Chondrocyte (in vitro differentiated cells): ENCODE measurements at regions not wholly inside any gene's neighbourhood (a gene's known extent, or its start where the extent isn't known, plus 50 kb on each side); places are given as distances from the start of the nearest gene placed in this dataset.

Experiments used
- DNase-seq: peaks from one replicate; pipeline ENCODE4 v3.0.0; 2021; ENCODE audit warnings: mixed read lengths, low spot score
- H3K27ac Mint-ChIP-seq: one replicate; pipeline ENCODE4 v1.8.0; 2021; ENCODE audit warnings: mild to moderate bottlenecking, moderate library complexity, mixed read lengths; ENCODE audit not compliant: unreplicated experiment
- H3K27me3 Mint-ChIP-seq: 2 replicates; pipeline ENCODE4 v1.8.0; 2021; ENCODE audit warnings: low read depth, mixed read lengths
- H3K36me3 Mint-ChIP-seq: 2 replicates; pipeline ENCODE4 v1.8.0; 2021; ENCODE audit warnings: low read depth, mixed read lengths
- H3K4me1 Mint-ChIP-seq: 2 replicates; pipeline ENCODE4 v1.8.0; 2021; ENCODE audit warnings: low read depth, mild to moderate bottlenecking, mixed read lengths
- H3K4me3 Mint-ChIP-seq: one replicate; pipeline ENCODE4 v1.8.0; 2021; ENCODE audit warnings: mild to moderate bottlenecking, moderate library complexity, mixed read lengths; ENCODE audit not compliant: unreplicated experiment
- H3K9me3 Mint-ChIP-seq: 2 replicates; pipeline ENCODE4 v1.8.0; 2021; ENCODE audit warnings: low read depth, mixed read lengths
- TF ChIP-seq, protein P1 (sequence below): fragments of 200-600 bp; sonication (generic); IDR thresholded peaks from 2 replicates; pipeline ENCODE4 v1.5.0; 2021; ENCODE audit warnings: antibody characterized with exemption, mild to moderate bottlenecking, moderate library complexity

DNA sequence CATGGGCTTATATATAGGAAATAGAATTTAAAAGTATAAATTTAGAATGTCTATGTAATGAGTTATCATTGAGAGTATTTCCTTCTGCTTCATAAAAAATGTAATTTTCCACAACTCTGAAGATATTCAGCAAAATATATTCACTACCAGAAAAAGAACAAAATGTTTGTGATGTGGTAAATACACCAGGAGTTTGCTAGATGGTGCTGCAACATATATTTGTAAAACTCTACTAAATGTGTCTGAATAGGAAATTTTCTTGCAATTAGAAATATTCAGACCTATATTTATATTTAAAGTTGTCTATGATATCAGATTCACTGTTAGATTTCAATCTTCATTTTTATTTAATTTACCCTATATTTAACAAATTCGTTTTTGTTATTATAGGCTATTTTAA lies 201.1 kb downstream of the PPP1R3A start:
- H3K4me3 Mint-ChIP-seq: no peak overlapping the region
- H3K4me1 Mint-ChIP-seq: peaks cover 7% of the 10 kb centered on the region
- peaks cover 13% of the 10 kb centered on the region for H3K27me3 Mint-ChIP-seq
- no peak overlapping the region for H3K27ac Mint-ChIP-seq
- no peaks in the 10 kb centered on the region for H3K9me3 Mint-ChIP-seq
- H3K36me3 Mint-ChIP-seq: no peaks in the 10 kb centered on the region
- TF ChIP-seq, protein P1, sequence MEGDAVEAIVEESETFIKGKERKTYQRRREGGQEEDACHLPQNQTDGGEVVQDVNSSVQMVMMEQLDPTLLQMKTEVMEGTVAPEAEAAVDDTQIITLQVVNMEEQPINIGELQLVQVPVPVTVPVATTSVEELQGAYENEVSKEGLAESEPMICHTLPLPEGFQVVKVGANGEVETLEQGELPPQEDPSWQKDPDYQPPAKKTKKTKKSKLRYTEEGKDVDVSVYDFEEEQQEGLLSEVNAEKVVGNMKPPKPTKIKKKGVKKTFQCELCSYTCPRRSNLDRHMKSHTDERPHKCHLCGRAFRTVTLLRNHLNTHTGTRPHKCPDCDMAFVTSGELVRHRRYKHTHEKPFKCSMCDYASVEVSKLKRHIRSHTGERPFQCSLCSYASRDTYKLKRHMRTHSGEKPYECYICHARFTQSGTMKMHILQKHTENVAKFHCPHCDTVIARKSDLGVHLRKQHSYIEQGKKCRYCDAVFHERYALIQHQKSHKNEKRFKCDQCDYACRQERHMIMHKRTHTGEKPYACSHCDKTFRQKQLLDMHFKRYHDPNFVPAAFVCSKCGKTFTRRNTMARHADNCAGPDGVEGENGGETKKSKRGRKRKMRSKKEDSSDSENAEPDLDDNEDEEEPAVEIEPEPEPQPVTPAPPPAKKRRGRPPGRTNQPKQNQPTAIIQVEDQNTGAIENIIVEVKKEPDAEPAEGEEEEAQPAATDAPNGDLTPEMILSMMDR: peak; percentile 53
- no peak for DNase-seq

DNA sequence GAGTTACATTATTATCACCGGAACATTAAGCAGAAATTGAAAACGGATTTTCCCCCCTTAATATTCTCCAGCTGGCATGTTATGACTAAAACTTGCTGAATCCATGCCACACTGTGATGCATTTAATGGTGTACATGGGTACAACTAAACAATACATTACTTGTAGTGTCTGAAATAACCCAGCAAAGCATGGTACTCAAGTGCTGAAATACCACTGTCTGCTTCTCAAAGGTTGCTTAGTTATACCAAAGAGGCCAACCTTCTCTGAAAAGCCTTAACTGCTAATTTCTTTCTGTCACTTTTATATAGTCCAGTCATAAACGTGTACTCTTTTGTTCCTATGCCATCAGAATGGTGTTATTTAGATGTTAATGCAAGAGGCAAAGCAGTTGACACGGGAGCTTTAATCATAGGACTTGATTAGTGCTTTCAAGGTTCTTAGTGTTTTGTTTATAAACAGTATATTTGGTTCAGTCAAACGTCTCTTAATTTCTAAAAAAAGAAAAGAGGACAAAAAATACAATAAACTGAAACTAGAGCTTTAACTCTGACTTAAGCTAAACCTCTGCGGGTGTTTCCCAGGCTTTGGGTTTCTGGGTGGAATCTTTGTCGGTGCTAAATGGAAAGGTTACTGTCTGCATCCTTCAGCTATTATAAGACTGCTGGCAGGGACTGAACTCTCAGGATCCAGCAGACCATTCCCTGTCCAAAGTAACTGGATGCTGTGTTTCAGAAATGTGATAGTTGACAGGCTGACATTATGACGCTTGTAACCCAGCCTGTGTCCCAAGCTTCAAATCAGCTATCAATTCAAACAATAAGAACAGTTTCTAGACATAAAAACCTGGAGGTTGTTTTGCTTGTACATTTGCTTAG lies 202.6 kb downstream of the PPP1R3A start:
- Mint-ChIP-seq H3K27me3 (peaks cover 8% of the 10 kb centered on the region), H3K36me3 (peaks cover 3% of the 10 kb centered on the region), H3K9me3 (peaks cover 8% of the 10 kb centered on the region), H3K4me3 (no peak overlapping the region), H3K4me1 (peaks cover 7% of the 10 kb centered on the region), H3K27ac (no peak overlapping the region)
- TF ChIP-seq, protein P1: no peak
- DNase-seq: no peak

DNA sequence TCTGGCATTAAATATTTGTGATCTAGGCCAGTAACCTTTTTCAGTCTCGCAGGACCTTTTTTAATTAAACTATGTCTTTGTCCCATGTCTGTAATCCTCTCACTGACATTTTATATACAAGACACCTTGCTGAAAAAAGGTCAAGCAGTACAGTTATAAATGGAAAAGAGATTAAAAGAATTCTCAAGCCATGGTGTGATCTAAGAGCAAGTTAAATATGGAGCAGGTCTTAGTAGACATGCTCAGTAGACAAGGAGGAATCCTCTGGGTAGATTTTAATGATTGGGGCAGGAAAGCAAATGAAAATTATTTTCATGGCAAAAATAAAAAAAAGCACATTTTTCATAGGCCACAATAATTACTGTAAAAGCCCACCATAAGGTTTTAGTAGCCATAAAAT lies 203.5 kb downstream of the PPP1R3A start:
- no peak for DNase-seq
- Mint-ChIP-seq H3K36me3 (peaks cover 3% of the 10 kb centered on the region), H3K9me3 (peaks cover 8% of the 10 kb centered on the region), H3K4me3 (no peak overlapping the region), H3K4me1 (peaks cover 7% of the 10 kb centered on the region), H3K27me3 (peaks cover 4% of the 10 kb centered on the region), H3K27ac (no peak overlapping the region)
- TF ChIP-seq, protein P1: no peak

DNA sequence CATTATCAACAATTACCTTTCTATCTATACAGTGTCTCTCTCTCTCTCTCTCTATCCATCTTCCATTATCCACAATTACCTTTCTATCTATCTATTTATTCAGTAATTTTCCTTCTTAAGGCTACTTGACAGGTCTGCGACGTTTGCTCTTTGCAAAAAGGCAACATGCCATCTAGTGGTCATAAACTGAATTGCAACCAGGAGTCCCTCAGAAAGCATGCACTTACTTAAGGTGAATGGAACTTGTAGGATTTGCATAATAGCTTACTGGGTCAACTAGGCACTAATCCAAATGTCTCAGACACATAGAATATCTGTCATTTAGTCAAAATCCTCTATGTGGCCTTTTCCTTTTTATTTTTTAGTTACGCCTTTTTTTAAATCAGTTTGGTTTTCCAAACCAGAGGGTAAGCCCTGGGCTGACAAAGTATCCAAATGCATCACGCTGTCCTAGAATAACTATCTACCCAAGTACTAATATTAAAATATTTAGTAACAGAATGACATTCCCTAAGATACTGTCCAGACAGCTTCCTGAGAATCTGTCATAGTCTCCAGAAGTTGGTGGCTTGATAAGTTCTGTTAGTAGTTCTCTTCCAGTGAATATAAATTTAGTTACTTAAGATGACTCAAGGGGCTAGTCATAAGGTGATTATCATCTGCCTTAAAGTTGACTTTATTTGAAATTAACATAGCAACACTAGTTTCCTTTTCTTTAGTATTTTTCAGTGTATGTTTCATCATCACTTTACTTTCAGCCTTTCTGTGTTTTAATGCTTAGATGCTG lies 208.3 kb downstream of the PPP1R3A start:
- H3K4me3 Mint-ChIP-seq: no peak overlapping the region
- H3K36me3 Mint-ChIP-seq: peaks cover 3% of the 10 kb centered on the region
- DNase-seq: no peak
- peaks cover 19% of the 10 kb centered on the region for H3K27me3 Mint-ChIP-seq
- H3K4me1 Mint-ChIP-seq: peaks cover 2% of the 10 kb centered on the region
- H3K9me3 Mint-ChIP-seq: peaks cover 8% of the 10 kb centered on the region
- no peak overlapping the region for H3K27ac Mint-ChIP-seq
- TF ChIP-seq, protein P1: peak; percentile 94

GRCh38 chr7:113705439-113705838 lies 213.4 kb downstream of the PPP1R3A start:
- H3K4me3 Mint-ChIP-seq: no peak overlapping the region
- peaks cover 33% of the 10 kb centered on the region for H3K27me3 Mint-ChIP-seq
- no peak overlapping the region for H3K27ac Mint-ChIP-seq
- no peak for DNase-seq
- TF ChIP-seq, protein P1: no peak
- H3K9me3 Mint-ChIP-seq: no peaks in the 10 kb centered on the region
- H3K4me1 Mint-ChIP-seq: peaks cover 2% of the 10 kb centered on the region
- peaks cover 2% of the 10 kb centered on the region for H3K36me3 Mint-ChIP-seq
